OCI-LY3 (cell line): ENCODE measurements at regions not wholly inside any gene's neighbourhood (a gene's known extent, or its start where the extent isn't known, plus 50 kb on each side); places are given as distances from the start of the nearest gene placed in this dataset.

ENCODE experiments used
- H2AFZ ChIP-seq: fragments of 200-600, 300-600 bp; shearing (Covaris generic); 2 replicates; pipeline ENCODE4 v1.6.0; 2014; ENCODE audit warnings: antibody characterized with exemption, low read depth, low read length
- H3K27ac ChIP-seq: fragments of 200-600, 300-600 bp; sonication (generic); 2 replicates; pipeline ENCODE4 v1.5.1; 2014; ENCODE audit warnings: mild to moderate bottlenecking, low read length, moderate library complexity, mixed read lengths
- H3K27me3 ChIP-seq: fragments of 200-600, 300-600 bp; sonication (generic); 2 replicates; pipeline ENCODE4 v1.6.1; 2014; ENCODE audit warnings: low read depth, low read length, mixed read lengths
- H3K36me3 ChIP-seq: fragments of 200-600, 300-600 bp; sonication (generic); replicated peaks from 2 replicates; pipeline ENCODE3; 2014; ENCODE audit warnings: low read depth, low read length, mixed read lengths
- H3K4me1 ChIP-seq: fragments of 300-600, 200-600 bp; sonication (generic); 2 replicates; pipeline ENCODE4 v1.6.1; 2014; ENCODE audit warnings: low read length, mixed read lengths
- H3K4me2 ChIP-seq: fragments of 200-600, 300-600 bp; sonication (generic); 2 replicates; pipeline ENCODE4 v1.6.1; 2014; ENCODE audit warnings: low read length, mixed read lengths
- H3K4me3 ChIP-seq: fragments of 300-600, 200-600 bp; sonication (generic); 2 replicates; pipeline ENCODE4 v1.5.1; 2014; ENCODE audit warnings: antibody characterized with exemption, mild to moderate bottlenecking, low read length, moderate library complexity
- H3K79me2 ChIP-seq: fragments of 300-600, 200-600 bp; shearing (Covaris generic); 2 replicates; pipeline ENCODE4 v1.6.1; 2014; ENCODE audit warnings: mild to moderate bottlenecking, low read length, mixed read lengths
- H3K9ac ChIP-seq: fragments of 300-600, 200-600 bp; shearing (Covaris generic); 2 replicates; pipeline ENCODE4 v1.6.0; 2014; ENCODE audit warnings: mild to moderate bottlenecking, low read length, moderate library complexity
- H3K9me3 ChIP-seq: fragments of 200-600, 300-600 bp; shearing (Covaris generic); 2 replicates; pipeline ENCODE4 v1.6.1; 2014; ENCODE audit warnings: low read length, mixed read lengths; ENCODE audit not compliant: insufficient read depth
- H4K20me1 ChIP-seq: fragments of 200-600, 300-600 bp; sonication (generic); 2 replicates; pipeline ENCODE4 v1.6.1; 2016; ENCODE audit warnings: low read length, mixed read lengths; ENCODE audit not compliant: insufficient read depth
- EZH2phosphoT487 ChIP-seq: fragments of 200-600 bp; shearing (Covaris generic); IDR thresholded peaks from 2 replicates; pipeline ENCODE4 v1.6.1; 2018; ENCODE audit warnings: antibody characterized with exemption, mixed run types, low read depth
- TF ChIP-seq, protein P1 (sequence below): fragments of 200-600, 300-600 bp; sonication (generic); IDR thresholded peaks from 2 replicates; pipeline ENCODE4 v1.5.1; 2014; ENCODE audit warnings: antibody characterized with exemption, low read length, low read depth

DNA sequence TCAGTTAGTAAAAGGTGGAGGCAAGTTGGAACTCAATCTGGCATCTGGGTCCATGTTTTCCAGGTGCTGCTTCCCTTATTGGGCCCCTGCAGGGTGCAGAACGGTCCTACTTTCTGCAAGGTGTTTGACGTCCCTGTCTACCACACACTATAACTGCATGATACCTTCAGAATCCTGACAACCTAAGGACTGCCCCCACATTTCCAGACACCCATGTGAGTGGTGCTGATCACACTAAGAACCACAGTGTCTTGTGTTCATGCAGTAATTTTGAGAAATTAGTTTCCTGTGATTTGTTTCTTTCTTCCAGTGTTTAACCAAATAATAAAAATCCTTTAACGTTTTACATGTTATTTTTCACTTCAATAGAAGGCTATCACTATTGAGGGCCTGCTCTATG is 121.1 kb upstream of the MDM1 start:
- TF ChIP-seq, protein P1, sequence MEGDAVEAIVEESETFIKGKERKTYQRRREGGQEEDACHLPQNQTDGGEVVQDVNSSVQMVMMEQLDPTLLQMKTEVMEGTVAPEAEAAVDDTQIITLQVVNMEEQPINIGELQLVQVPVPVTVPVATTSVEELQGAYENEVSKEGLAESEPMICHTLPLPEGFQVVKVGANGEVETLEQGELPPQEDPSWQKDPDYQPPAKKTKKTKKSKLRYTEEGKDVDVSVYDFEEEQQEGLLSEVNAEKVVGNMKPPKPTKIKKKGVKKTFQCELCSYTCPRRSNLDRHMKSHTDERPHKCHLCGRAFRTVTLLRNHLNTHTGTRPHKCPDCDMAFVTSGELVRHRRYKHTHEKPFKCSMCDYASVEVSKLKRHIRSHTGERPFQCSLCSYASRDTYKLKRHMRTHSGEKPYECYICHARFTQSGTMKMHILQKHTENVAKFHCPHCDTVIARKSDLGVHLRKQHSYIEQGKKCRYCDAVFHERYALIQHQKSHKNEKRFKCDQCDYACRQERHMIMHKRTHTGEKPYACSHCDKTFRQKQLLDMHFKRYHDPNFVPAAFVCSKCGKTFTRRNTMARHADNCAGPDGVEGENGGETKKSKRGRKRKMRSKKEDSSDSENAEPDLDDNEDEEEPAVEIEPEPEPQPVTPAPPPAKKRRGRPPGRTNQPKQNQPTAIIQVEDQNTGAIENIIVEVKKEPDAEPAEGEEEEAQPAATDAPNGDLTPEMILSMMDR = no peak
- no peak for TF ChIP-seq EZH2phosphoT487
- H3K4me1 ChIP-seq = peaks cover 33% of the 10 kb centered on the region
- no peak overlapping the region for H3K4me3 ChIP-seq
- H3K27me3 ChIP-seq = no peaks in the 10 kb centered on the region
- no peak overlapping the region for H2AFZ ChIP-seq
- no peak overlapping the region for H3K9ac ChIP-seq
- H3K9me3 ChIP-seq = no peaks in the 10 kb centered on the region
- H3K27ac ChIP-seq = no peak overlapping the region
- no peaks in the 10 kb centered on the region for H3K36me3 ChIP-seq
- no peaks in the 10 kb centered on the region for H3K79me2 ChIP-seq
- H4K20me1 ChIP-seq = no peaks in the 10 kb centered on the region
- no peak overlapping the region for H3K4me2 ChIP-seq

DNA sequence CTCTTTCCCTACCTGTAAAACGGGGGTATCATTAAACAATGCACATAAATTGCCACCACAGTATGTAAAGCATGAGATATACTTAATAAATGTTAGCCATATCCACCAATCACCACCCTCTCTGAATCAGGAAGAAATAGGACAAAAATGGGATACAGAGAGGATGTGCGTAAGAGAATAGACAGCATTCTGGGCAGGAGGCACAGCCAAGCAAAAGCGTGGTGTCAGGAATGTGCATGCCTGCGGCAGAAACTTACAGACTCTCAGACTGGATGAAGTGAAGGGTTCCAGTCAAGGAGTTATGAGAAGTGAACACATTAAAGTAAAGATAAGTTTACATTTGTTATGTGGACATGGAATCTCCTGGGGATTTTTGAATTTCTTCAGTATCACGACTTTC is 121.7 kb upstream of the MDM1 start:
- Histone ChIP-seq H3K4me2 (no peak overlapping the region), H2AFZ (no peak overlapping the region), H3K27ac (no peak overlapping the region)

DNA sequence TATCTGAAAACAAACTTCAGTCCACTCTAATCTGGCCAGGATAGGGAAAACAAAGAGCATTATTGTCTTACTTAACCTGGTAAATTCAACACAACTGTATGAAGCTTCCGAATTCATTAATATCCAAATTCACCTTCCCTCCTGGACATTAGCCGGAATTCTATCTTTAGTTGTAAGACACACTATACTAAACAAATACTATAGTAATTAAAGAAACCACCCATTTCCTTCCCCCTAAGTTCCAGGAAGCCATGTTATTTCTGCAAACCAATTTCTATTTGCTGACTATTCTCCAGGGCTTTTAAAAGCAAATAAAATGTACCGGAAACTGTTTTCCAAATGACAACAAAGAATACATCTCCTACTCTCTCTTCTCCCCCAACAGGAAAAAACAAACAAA is 122.7 kb upstream of the MDM1 start:
- Histone ChIP-seq H3K36me3 (no peaks in the 10 kb centered on the region), H3K9me3 (no peaks in the 10 kb centered on the region), H3K4me2 (no peak overlapping the region), H3K27me3 (no peaks in the 10 kb centered on the region), H3K79me2 (no peaks in the 10 kb centered on the region), H2AFZ (no peak overlapping the region), H3K9ac (no peak overlapping the region), H4K20me1 (no peaks in the 10 kb centered on the region), H3K4me3 (no peak overlapping the region), H3K27ac (no peak overlapping the region), H3K4me1 (peaks cover 19% of the 10 kb centered on the region)
- TF ChIP-seq EZH2phosphoT487 = no peak
- TF ChIP-seq, protein P1 = no peak

More for the DNA sequence above, 121.7 kb upstream of the MDM1 start:
- no peak for TF ChIP-seq EZH2phosphoT487
- TF ChIP-seq, protein P1 = no peak
- Histone ChIP-seq H4K20me1 (no peaks in the 10 kb centered on the region), H3K36me3 (no peaks in the 10 kb centered on the region), H3K27me3 (no peaks in the 10 kb centered on the region), H3K9ac (no peak overlapping the region), H3K79me2 (no peaks in the 10 kb centered on the region), H3K4me1 (peaks cover 27% of the 10 kb centered on the region), H3K9me3 (no peaks in the 10 kb centered on the region), H3K4me3 (no peak overlapping the region)

DNA sequence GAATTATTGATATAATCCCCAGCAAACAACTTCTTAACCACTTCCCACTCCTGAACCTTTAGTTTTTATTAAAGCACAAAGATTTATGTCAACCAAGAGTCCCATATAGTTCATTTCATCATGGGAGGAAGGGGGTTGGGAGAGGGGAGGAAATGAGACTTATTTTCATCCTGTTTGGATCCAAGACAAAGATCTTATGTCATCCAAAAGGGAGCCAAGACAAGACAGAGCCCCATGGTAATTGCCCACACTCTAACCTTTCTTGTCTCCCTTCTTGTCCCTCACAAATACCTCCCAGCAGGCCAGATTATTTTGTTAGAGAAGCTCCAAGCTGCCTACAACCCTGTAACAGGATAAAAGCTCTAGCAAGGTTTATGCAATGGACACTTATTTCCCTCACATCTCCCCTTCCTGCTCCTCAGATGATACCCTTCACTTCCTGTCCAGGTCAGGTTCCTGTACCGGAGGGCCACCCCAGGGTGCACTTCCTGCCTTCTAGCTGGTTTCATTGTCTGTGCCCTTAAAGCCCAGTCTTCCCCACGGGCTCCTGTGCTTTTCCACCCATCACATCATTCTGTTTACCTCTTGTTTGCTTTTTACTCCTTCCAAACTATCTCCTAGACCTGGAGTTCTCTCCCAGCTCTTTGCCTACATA is 123.7 kb upstream of the MDM1 start:
- TF ChIP-seq EZH2phosphoT487 = no peak
- TF ChIP-seq, protein P1 = no peak
- Histone ChIP-seq H3K27ac (no peak overlapping the region), H2AFZ (no peak overlapping the region)

More for the DNA sequence above, 123.7 kb upstream of the MDM1 start:
- H3K27me3 ChIP-seq = no peaks in the 10 kb centered on the region
- H3K4me2 ChIP-seq = no peak overlapping the region
- H3K9me3 ChIP-seq = no peaks in the 10 kb centered on the region
- H4K20me1 ChIP-seq = no peaks in the 10 kb centered on the region
- peaks cover 14% of the 10 kb centered on the region for H3K4me1 ChIP-seq
- no peak overlapping the region for H3K4me3 ChIP-seq
- H3K79me2 ChIP-seq = no peaks in the 10 kb centered on the region
- H3K36me3 ChIP-seq = no peaks in the 10 kb centered on the region
- H3K9ac ChIP-seq = no peak overlapping the region
